ENCODE measurements at regions not wholly inside any gene's neighbourhood (a gene's known extent, or its start where the extent isn't known, plus 50 kb on each side); places are given as distances from the start of the nearest gene placed in this dataset.

DNA sequence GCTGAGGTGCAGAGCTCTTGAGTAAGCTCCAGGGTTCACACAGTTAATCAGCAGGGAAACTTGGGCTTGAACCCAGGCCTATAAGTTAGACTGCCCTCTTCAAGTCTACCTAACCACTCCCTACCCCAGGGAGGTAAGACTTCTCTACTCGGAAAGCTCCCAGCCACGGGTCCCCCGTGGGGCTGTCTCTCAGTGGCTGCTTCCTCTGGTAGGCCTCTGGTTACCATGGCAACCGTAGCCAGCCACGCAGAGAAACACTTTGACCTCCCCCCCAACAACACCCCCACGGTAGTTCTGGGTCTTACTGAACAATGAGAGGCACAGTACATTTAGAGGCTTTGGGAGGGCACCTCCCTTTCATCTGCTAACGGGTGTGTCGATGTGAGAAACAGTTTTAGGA lies 245.2 kb downstream of the AACS start:
- POLR2A ChIA-PET, result no interaction called here
- Histone ChIP-seq H3K79me2 (ENCODE audit: control insufficient read depth, insufficient read depth, low read length) (no peaks in the 10 kb centered on the region), H3K9me3 (replicated peaks; ENCODE audit: control insufficient read depth, insufficient read depth, low read length) (no peaks in the 10 kb centered on the region), H2AFZ (ENCODE audit: low read depth, low read length) (no peak overlapping the region), H3K27me3 (ENCODE audit: control insufficient read depth in 2 of 2, insufficient read depth in 2 of 2, low read length in 2 of 2) (no peaks in the 10 kb centered on the region), H3K4me1 (ENCODE audit: control insufficient read depth, extremely low read depth, insufficient read depth, low read length) (no peaks in the 10 kb centered on the region), H4K20me1 (replicated peaks; ENCODE audit: control insufficient read depth, extremely low read depth, insufficient read depth, low read length) (no peaks in the 10 kb centered on the region), H3K9me1 (replicated peaks; ENCODE audit: control insufficient read depth, extremely low read depth, insufficient read depth, low read length) (no peaks in the 10 kb centered on the region), H3K36me3 (ENCODE audit: control insufficient read depth in 2 of 2, extremely low read depth in 1 of 2, insufficient read depth in 2 of 2, low read length in 2 of 2) (no peaks in the 10 kb centered on the region), H3K9ac (replicated peaks; ENCODE audit: extremely low read depth, insufficient read depth, low read length) (no peak overlapping the region), H3K4me2 (ENCODE audit: insufficient read depth, low read length) (no peak overlapping the region), H3K4me3 (replicated peaks in 1 of 3; ENCODE audit: insufficient read depth in 1 of 3, low read depth in 1 of 3, low read length in 3 of 3) (no peak overlapping the region), H3K27ac (ENCODE audit: insufficient read depth, low read depth, low read length) (no peak overlapping the region)
- no peak for DNase-seq (ENCODE audit: low read depth, low spot score)
- TF ChIP-seq, protein P1, sequence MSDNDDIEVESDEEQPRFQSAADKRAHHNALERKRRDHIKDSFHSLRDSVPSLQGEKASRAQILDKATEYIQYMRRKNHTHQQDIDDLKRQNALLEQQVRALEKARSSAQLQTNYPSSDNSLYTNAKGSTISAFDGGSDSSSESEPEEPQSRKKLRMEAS (IDR thresholded peaks at IDR 0.05; ENCODE audit: insufficient read depth, insufficient read length), result no peak
- TF ChIP-seq POLR2A (IDR thresholded peaks at IDR 0.05; ENCODE audit: low read depth, low read length) (no peak), GATA2 (IDR thresholded peaks at IDR 0.05; ENCODE audit: insufficient read depth, insufficient read length, low read depth, low read length) (no peak), JUN (IDR thresholded peaks at IDR 0.05; ENCODE audit: borderline replicate concordance, insufficient read depth, insufficient read length, low read depth) (no peak)
- TF ChIP-seq, protein P2, sequence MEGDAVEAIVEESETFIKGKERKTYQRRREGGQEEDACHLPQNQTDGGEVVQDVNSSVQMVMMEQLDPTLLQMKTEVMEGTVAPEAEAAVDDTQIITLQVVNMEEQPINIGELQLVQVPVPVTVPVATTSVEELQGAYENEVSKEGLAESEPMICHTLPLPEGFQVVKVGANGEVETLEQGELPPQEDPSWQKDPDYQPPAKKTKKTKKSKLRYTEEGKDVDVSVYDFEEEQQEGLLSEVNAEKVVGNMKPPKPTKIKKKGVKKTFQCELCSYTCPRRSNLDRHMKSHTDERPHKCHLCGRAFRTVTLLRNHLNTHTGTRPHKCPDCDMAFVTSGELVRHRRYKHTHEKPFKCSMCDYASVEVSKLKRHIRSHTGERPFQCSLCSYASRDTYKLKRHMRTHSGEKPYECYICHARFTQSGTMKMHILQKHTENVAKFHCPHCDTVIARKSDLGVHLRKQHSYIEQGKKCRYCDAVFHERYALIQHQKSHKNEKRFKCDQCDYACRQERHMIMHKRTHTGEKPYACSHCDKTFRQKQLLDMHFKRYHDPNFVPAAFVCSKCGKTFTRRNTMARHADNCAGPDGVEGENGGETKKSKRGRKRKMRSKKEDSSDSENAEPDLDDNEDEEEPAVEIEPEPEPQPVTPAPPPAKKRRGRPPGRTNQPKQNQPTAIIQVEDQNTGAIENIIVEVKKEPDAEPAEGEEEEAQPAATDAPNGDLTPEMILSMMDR (IDR thresholded peaks at IDR 0.05; ENCODE audit: extremely low read depth in 1 of 2, insufficient read depth in 1 of 2, low read depth in 1 of 2, low read length in 2 of 2), result no peak
- CTCF ChIA-PET, result no interaction called here
- BruUV-seq (replicated peaks), result no TSS peak
- intact Hi-C loops (cut with micrococcal nuclease), result no loop called here
- dilution Hi-C loops (cut with MboI; ENCODE audit: extremely low pct_ligation_motif_present, low sequenced_read_pairs), result no loop called here
- no peak for FAIRE-seq

- H3K4me2 ChIP-seq (ENCODE audit: insufficient read depth, low read length), result no peak overlapping the region
- H4K20me1 ChIP-seq (replicated peaks; ENCODE audit: control insufficient read depth, extremely low read depth, insufficient read depth, low read length), result no peaks in the 10 kb centered on the region
- H3K4me3 ChIP-seq (replicated peaks in 1 of 3; ENCODE audit: insufficient read depth in 1 of 3, low read depth in 1 of 3, low read length in 3 of 3), result no peak overlapping the region
- TF ChIP-seq POLR2A (IDR thresholded peaks at IDR 0.05; ENCODE audit: low read depth, low read length), result no peak
- TF ChIP-seq JUN (IDR thresholded peaks at IDR 0.05; ENCODE audit: borderline replicate concordance, insufficient read depth, insufficient read length, low read depth), result no peak
- TF ChIP-seq, protein P2 (IDR thresholded peaks at IDR 0.05; ENCODE audit: extremely low read depth in 1 of 2, insufficient read depth in 1 of 2, low read depth in 1 of 2, low read length in 2 of 2), result no peak
- TF ChIP-seq EZH2 (IDR thresholded peaks at IDR 0.05; ENCODE audit: borderline replicate concordance, low read depth, low read length, severe bottlenecking), result no peak
- no peak for TF ChIP-seq POLR2AphosphoS5 (IDR thresholded peaks at IDR 0.05; ENCODE audit: insufficient read depth, low read depth, low read length)
- TF ChIP-seq FOS (IDR thresholded peaks at IDR 0.05; ENCODE audit: borderline replicate concordance, insufficient read depth, low read length), result no peak
- TF ChIP-seq MYC (IDR thresholded peaks at IDR 0.05; ENCODE audit: low read depth, low read length), result no peak
- TF ChIP-seq, protein P1 (IDR thresholded peaks at IDR 0.05; ENCODE audit: insufficient read depth, insufficient read length), result no peak
- TF ChIP-seq GATA2 (IDR thresholded peaks at IDR 0.05; ENCODE audit: insufficient read depth, insufficient read length, low read depth, low read length), result no peak
- no peaks in the 10 kb centered on the region for H3K27me3 ChIP-seq (ENCODE audit: control insufficient read depth in 2 of 2, insufficient read depth in 2 of 2, low read length in 2 of 2)
- H3K9ac ChIP-seq (replicated peaks; ENCODE audit: extremely low read depth, insufficient read depth, low read length), result no peak overlapping the region
- no TSS peak for BruUV-seq (replicated peaks)
- ChIA-PET POLR2A (no interaction called here), CTCF (no interaction called here)
- no peaks in the 10 kb centered on the region for H3K36me3 ChIP-seq (ENCODE audit: control insufficient read depth in 2 of 2, extremely low read depth in 1 of 2, insufficient read depth in 2 of 2, low read length in 2 of 2)
- FAIRE-seq, result no peak
- H2AFZ ChIP-seq (ENCODE audit: low read depth, low read length), result no peak overlapping the region
- DNase-seq (ENCODE audit: low read depth, low spot score), result no peak
- intact Hi-C loops (cut with micrococcal nuclease) (no loop called here), dilution Hi-C loops (cut with MboI; ENCODE audit: extremely low pct_ligation_motif_present, low sequenced_read_pairs) (no loop called here)
- no peaks in the 10 kb centered on the region for H3K9me3 ChIP-seq (replicated peaks; ENCODE audit: control insufficient read depth, insufficient read depth, low read length)
- H3K9me1 ChIP-seq (replicated peaks; ENCODE audit: control insufficient read depth, extremely low read depth, insufficient read depth, low read length), result no peaks in the 10 kb centered on the region
- H3K4me1 ChIP-seq (ENCODE audit: control insufficient read depth, extremely low read depth, insufficient read depth, low read length), result no peaks in the 10 kb centered on the region
- no peaks in the 10 kb centered on the region for H3K79me2 ChIP-seq (ENCODE audit: control insufficient read depth, insufficient read depth, low read length)
- no peak overlapping the region for H3K27ac ChIP-seq (ENCODE audit: insufficient read depth, low read depth, low read length)
Observed at GRCh38 chr12:125311050-125311449, 245.8 kb downstream of the AACS start.

Measured in endothelial cell of umbilical vein (primary cell).